GM12874 (cell line): ENCODE measurements at regions not wholly inside any gene's neighbourhood (a gene's known extent, or its start where the extent isn't known, plus 50 kb on each side); places are given as distances from the start of the nearest gene placed in this dataset.

Experiments
- TF ChIP-seq, protein P1 (sequence below): IDR thresholded peaks from 2 replicates; pipeline ENCODE4 v1.5.1; 2011; ENCODE audit warnings: low read depth, mild to moderate bottlenecking, control low read depth, low read length, moderate library complexity; ENCODE audit not compliant: insufficient read depth

DNA sequence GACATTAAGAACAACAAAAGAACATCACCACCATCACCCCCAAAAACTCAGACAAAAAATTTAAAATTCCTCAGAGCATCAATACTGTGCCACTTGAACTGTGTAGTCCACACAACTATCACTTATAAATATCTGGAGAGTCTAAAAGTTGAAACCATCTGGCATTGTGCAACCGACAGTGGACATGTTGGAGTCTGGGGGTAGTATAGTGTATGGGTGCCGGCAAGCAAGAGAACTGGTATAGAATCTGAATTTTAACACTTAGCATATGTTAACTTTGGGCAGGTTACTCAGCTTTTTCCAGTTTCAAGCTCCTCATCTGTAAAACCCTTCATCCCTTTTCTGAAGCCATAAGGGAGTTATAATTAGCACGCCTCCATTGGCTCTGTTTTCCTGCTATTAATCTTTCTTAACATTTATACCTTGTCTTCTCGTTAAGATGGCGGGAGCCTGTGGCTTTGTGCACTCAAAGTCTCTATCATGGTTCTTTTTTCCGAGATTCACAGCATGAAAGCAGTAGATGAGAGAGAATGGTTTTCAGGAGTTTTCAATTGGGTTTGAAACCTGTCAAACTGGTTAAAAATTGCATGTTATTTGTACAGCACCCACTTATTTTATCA is 255.7 kb upstream of the TBL1XR1 start:
- TF ChIP-seq, protein P1, sequence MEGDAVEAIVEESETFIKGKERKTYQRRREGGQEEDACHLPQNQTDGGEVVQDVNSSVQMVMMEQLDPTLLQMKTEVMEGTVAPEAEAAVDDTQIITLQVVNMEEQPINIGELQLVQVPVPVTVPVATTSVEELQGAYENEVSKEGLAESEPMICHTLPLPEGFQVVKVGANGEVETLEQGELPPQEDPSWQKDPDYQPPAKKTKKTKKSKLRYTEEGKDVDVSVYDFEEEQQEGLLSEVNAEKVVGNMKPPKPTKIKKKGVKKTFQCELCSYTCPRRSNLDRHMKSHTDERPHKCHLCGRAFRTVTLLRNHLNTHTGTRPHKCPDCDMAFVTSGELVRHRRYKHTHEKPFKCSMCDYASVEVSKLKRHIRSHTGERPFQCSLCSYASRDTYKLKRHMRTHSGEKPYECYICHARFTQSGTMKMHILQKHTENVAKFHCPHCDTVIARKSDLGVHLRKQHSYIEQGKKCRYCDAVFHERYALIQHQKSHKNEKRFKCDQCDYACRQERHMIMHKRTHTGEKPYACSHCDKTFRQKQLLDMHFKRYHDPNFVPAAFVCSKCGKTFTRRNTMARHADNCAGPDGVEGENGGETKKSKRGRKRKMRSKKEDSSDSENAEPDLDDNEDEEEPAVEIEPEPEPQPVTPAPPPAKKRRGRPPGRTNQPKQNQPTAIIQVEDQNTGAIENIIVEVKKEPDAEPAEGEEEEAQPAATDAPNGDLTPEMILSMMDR: no peak

DNA sequence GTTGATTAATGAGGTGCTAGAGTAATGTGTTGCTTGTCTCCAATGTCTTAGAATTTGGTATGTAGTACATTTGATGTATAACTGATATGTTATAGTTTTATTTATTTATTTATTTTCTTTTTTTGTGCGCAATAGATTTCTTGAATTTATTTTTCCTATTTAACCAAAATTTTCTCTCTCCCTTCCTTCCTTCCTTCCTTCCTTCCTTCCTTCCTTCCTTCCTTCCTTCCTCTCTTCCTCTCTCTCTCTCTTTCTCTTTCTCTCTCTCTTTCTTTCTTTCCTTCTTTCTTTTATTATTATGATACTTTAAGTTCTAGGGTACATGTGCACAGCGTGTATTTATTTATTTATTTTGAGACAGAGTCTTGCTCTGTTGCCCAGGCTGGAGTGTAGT is 256.2 kb upstream of the TBL1XR1 start:
- TF ChIP-seq, protein P1: no peak

DNA sequence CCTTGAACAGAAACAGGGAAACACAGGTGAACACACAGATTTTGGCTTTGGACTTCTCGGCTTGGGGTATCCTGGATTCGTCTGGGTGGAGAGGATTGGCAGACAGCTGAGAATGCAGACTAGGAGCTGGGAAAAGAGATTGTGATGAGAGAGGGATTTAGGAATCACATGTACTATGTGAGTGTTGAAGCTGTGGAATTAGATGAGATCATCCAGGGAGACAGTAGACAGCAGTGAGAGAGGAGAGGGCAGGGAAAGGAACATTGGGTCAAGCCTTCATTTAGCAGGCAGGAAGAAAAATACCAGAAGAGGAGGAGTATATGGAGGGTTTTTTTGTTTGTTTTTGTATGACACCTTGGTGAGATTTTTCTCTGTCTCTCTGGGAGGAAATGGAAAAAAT is 262.1 kb upstream of the TBL1XR1 start:
- TF ChIP-seq, protein P1: no peak

DNA sequence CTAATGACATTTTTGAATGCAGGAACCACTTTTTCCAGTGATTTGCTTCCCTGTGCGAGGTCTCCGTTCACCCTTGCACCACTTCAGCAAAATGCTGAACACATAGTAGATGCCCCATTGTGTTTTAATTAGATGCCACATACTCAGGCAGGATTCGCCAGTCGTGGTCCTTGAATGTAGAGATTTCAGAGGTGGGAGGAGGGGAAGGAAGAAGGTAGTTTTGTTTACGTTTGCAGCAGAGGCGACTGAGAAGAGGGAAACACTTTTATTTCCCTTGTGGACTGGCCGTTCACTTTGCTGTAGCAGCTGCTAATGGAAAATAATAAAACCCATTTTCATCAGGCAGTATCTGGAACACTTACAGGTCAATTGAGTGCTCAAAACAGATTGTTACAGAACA is 262.8 kb upstream of the TBL1XR1 start:
- TF ChIP-seq, protein P1: no peak

DNA sequence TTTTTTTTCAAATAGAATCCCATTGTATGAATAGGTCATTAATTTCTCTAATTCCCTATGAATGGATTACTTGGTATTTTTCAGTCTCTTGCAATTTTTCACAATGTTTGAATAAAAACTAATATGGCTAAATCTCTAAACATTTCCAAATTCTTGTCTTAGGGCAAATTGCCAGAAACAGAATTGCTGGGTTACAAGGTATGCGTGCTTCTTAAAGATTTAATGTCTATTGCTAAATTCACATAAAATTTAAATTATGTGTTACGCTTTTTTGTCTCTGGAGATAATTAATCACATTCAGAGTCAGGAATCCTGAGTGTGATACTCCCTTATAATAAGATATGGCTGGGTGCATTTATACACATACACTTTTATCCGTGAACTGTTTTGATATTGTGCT is 264.5 kb upstream of the TBL1XR1 start:
- TF ChIP-seq, protein P1: no peak

DNA sequence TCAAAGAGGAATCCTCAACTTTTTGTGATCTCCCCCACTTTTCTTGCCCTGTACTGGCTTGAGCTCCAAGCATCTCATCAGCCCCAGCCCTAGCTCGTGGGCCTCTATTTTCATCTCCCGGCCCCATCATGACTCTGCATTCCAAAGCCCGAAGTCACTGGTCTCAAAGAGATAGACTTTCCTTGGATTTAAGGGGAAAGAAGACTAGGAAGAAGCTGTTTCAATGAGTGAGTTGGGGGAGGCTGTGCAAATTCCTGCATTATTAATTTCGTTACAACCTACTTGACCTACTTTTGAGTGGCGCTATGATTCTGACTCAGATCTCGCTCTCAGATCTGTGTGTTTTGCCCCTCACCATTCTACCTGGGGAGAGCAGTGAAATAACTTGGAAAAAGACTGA is 266.6 kb upstream of the TBL1XR1 start:
- TF ChIP-seq, protein P1: no peak

DNA sequence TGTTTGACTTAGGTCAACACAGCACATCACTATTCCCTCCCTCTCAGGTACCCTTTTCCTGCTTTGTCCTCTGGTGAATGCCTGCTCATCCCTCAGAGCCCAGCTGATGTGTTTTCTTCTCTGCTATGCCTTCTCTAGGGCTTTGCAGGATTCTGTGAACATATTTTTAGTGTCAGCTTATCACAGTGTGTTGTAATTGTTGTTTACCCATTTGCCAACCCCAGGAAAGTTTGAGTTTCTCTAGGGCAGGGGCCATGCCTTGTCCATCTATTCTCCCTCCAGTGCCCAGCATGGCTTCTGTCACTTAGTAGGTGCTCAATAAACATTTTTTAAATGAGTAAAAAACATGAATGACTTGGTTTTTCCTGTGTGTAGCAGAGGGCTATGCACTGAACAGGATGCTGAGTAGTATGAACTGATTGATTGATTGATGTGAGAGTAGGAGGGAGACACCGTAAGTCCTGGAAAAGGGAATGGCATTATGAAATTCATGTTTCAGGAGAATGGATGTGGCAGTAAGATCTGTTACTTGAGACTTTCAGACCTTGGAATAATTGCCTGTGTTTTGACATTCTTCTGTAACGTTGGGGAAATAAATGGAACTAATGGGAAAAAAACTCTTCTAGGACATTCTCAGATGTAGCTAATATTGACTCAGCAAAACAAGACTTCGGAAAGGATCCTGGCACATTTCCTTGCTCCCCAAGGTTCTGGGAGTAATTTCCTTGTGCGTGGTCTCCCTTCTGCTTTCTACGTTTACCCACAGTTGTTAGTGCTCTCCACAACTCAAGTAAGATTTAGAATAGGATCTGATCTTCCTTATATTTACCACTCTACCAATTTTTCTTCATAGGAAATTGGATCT is 267.3 kb upstream of the TBL1XR1 start:
- TF ChIP-seq, protein P1: no peak
